ENCODE measurements at regions not wholly inside any gene's neighbourhood (a gene's known extent, or its start where the extent isn't known, plus 50 kb on each side); places are given as distances from the start of the nearest gene placed in this dataset.

DNA sequence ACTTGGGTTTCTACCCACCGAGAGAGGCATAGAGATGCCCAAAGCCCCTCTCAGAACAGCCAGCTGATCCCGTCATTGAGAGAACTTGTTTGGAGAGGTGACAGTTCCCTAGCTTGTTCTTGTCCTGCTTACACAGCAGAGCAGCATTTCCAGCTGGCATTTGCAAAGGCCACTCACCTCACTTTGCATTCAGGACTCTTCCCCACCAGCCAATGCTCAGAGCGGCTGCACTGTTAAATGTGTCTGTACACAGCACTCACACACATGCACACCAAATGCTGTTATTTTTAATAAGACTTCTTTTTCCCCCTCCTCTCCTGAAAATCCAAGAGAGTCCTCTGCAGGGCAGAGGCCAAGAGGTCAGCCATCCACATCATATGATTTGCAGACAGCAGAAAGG is 104.6 kb upstream of the SLC14A2 start:
- TF ChIP-seq, protein P1, sequence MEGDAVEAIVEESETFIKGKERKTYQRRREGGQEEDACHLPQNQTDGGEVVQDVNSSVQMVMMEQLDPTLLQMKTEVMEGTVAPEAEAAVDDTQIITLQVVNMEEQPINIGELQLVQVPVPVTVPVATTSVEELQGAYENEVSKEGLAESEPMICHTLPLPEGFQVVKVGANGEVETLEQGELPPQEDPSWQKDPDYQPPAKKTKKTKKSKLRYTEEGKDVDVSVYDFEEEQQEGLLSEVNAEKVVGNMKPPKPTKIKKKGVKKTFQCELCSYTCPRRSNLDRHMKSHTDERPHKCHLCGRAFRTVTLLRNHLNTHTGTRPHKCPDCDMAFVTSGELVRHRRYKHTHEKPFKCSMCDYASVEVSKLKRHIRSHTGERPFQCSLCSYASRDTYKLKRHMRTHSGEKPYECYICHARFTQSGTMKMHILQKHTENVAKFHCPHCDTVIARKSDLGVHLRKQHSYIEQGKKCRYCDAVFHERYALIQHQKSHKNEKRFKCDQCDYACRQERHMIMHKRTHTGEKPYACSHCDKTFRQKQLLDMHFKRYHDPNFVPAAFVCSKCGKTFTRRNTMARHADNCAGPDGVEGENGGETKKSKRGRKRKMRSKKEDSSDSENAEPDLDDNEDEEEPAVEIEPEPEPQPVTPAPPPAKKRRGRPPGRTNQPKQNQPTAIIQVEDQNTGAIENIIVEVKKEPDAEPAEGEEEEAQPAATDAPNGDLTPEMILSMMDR (IDR thresholded peaks at IDR 0.05; ENCODE audit: insufficient read depth, low read depth, low read length): no peak
- TF ChIP-seq EZH2 (IDR thresholded peaks at IDR 0.05; ENCODE audit: insufficient read depth, low read length): no peak

All from astrocyte (in vitro differentiated cells and primary cell).